ENCODE measurements at regions not wholly inside any gene's neighbourhood (a gene's known extent, or its start where the extent isn't known, plus 50 kb on each side); places are given as distances from the start of the nearest gene placed in this dataset.

DNA sequence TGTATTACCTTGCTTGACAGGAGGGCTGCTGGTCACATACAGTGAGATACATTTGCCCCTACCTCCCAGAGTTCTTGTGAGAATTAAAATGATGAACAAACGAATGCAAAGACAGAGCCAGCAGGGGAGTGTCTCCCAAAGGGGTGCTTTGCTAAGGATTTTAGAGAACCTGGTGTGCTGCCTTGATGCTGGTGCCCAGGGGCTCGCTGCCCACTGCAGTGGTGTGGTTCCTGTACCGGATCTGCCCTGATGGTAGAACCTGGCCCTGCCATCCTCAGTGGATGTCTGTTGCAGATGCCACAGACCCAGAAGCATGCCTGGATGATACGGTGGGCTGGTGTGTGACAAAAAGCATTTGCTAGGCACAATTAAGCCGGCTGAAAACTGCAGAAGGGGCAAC is 414.8 kb upstream of the HS6ST1 start:
- no peak overlapping the region for H3K27ac ChIP-seq (ENCODE audit: low read length)
- no peaks in the 10 kb centered on the region for H3K79me2 ChIP-seq (ENCODE audit: low read length)
- H3K4me2 ChIP-seq (ENCODE audit: low read depth, low read length) = no peak overlapping the region
- H3K9ac ChIP-seq (ENCODE audit: low read length) = no peak overlapping the region
- no peaks in the 10 kb centered on the region for H3K27me3 ChIP-seq (replicated peaks; ENCODE audit: insufficient read depth, low read length)
- no peak overlapping the region for H2AFZ ChIP-seq (ENCODE audit: low read length)
- no peaks in the 10 kb centered on the region for H3K36me3 ChIP-seq (replicated peaks; ENCODE audit: insufficient read depth, low read length)
- no peaks in the 10 kb centered on the region for H3K9me2 ChIP-seq (replicated peaks; ENCODE audit: insufficient read depth, low read length)
- no peak overlapping the region for H3K4me3 ChIP-seq (ENCODE audit: low read length)
- no peaks in the 10 kb centered on the region for H3F3A ChIP-seq (ENCODE audit: insufficient read depth, low read length)
- DNase-seq = no peak
- H4K20me1 ChIP-seq (ENCODE audit: insufficient read depth, low read length) = no peaks in the 10 kb centered on the region
- no peaks in the 10 kb centered on the region for H3K9me3 ChIP-seq (replicated peaks; ENCODE audit: insufficient read depth, low read length)
- H3K4me1 ChIP-seq (ENCODE audit: low read length) = no peaks in the 10 kb centered on the region
- TF ChIP-seq EZH2phosphoT487 (IDR thresholded peaks at IDR 0.05; ENCODE audit: low read length) (no peak), EZH2 (optimal IDR thresholded peaks at IDR 0.05; ENCODE audit: low read depth, low read length) (no peak)
- TF ChIP-seq, protein P1, sequence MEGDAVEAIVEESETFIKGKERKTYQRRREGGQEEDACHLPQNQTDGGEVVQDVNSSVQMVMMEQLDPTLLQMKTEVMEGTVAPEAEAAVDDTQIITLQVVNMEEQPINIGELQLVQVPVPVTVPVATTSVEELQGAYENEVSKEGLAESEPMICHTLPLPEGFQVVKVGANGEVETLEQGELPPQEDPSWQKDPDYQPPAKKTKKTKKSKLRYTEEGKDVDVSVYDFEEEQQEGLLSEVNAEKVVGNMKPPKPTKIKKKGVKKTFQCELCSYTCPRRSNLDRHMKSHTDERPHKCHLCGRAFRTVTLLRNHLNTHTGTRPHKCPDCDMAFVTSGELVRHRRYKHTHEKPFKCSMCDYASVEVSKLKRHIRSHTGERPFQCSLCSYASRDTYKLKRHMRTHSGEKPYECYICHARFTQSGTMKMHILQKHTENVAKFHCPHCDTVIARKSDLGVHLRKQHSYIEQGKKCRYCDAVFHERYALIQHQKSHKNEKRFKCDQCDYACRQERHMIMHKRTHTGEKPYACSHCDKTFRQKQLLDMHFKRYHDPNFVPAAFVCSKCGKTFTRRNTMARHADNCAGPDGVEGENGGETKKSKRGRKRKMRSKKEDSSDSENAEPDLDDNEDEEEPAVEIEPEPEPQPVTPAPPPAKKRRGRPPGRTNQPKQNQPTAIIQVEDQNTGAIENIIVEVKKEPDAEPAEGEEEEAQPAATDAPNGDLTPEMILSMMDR (IDR thresholded peaks at IDR 0.05; ENCODE audit: low read length) = no peak

DNA sequence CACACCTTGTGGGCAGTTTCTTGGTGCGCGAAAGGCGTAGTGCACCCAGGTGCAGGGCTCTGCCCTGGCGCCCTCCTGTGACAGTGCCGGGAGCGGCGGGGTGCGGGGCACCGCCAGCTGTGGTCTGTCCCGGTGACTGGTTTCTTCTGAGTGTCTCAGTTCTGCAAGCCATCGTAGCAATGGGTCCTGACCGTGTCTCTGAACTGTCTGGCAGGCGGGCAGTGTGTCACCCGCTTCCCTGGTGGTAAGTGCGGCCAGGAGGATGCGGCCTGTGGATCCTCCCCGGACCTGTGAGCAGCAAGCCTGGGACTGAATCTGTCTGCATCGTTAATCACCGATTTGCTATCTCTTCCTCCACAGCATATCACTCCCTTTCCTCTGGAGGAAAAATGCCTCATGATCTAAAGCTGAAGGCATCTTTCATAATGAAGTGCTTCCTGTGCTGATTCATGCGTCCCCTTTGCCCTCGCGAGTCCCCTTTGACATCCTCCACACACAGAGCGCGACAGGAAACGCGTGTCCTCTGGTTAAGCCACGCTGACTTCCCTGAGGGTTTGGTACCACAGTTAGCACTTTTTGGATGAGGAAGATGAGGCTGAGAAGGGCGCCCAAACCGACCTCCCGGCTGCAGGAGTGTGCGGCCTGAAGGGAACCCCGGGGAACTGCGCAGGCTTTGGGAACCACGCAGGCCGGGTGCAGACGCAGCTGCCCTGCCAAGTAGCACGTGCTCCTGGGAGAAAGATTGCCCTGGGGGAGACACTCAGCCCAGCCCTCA is 416.0 kb upstream of the HS6ST1 start:
- Histone ChIP-seq H3K9ac (ENCODE audit: low read length) (no peak overlapping the region), H3K9me2 (replicated peaks; ENCODE audit: insufficient read depth, low read length) (no peaks in the 10 kb centered on the region), H3K27me3 (replicated peaks; ENCODE audit: insufficient read depth, low read length) (no peaks in the 10 kb centered on the region), H2AFZ (ENCODE audit: low read length) (no peak overlapping the region), H3K4me3 (ENCODE audit: low read length) (no peak overlapping the region), H3K4me2 (ENCODE audit: low read depth, low read length) (no peak overlapping the region), H3K9me3 (replicated peaks; ENCODE audit: insufficient read depth, low read length) (no peaks in the 10 kb centered on the region), H3K27ac (ENCODE audit: low read length) (no peak overlapping the region), H3K36me3 (replicated peaks; ENCODE audit: insufficient read depth, low read length) (no peaks in the 10 kb centered on the region), H3K4me1 (ENCODE audit: low read length) (no peaks in the 10 kb centered on the region), H3K79me2 (ENCODE audit: low read length) (no peaks in the 10 kb centered on the region), H4K20me1 (ENCODE audit: insufficient read depth, low read length) (no peaks in the 10 kb centered on the region), H3F3A (ENCODE audit: insufficient read depth, low read length) (no peaks in the 10 kb centered on the region)
- no peak for DNase-seq
- TF ChIP-seq EZH2phosphoT487 (IDR thresholded peaks at IDR 0.05; ENCODE audit: low read length) (no peak), EZH2 (optimal IDR thresholded peaks at IDR 0.05; ENCODE audit: low read depth, low read length) (no peak)
- TF ChIP-seq, protein P1 (IDR thresholded peaks at IDR 0.05; ENCODE audit: low read length) = no peak

DNA sequence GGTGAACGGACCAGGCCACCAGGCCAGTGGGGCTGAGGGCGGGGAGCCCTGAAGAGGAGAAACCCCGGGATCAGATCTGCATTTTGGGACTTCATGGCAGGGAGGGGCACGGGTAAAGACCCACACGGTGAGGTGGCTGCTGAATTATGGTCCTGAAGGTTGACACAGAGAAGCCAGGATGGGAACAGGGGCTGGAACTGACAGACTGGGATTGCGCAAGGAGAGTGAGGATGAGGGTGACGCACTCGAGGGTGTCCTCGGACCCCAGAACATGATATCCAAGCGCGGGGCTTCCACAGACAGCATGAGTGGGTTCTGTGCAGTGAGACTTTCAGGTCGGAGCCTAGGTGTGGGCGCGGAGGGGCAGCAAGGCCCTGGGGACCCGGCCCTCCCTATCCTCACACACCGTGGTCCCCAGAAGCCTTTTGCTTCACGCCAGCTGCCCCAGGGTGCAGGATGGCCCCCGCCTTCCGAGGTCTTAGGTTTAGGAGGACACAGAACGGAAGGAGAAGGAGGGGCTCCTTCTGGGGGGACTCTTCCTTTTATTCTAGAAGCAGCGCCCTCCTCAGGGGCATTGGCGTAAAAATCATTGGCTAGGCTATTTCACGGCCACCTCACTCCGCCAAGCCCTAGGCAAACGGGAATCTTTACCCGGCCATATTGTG is 416.8 kb upstream of the HS6ST1 start:
- no peaks in the 10 kb centered on the region for H3F3A ChIP-seq (ENCODE audit: insufficient read depth, low read length)
- no peaks in the 10 kb centered on the region for H3K9me2 ChIP-seq (replicated peaks; ENCODE audit: insufficient read depth, low read length)
- no peaks in the 10 kb centered on the region for H3K79me2 ChIP-seq (ENCODE audit: low read length)
- H3K27ac ChIP-seq (ENCODE audit: low read length) = no peak overlapping the region
- DNase-seq = no peak
- TF ChIP-seq EZH2phosphoT487 (IDR thresholded peaks at IDR 0.05; ENCODE audit: low read length) = no peak
- no peak overlapping the region for H3K9ac ChIP-seq (ENCODE audit: low read length)
- H4K20me1 ChIP-seq (ENCODE audit: insufficient read depth, low read length) = no peaks in the 10 kb centered on the region
- no peak overlapping the region for H2AFZ ChIP-seq (ENCODE audit: low read length)
- H3K27me3 ChIP-seq (replicated peaks; ENCODE audit: insufficient read depth, low read length) = no peaks in the 10 kb centered on the region
- no peaks in the 10 kb centered on the region for H3K9me3 ChIP-seq (replicated peaks; ENCODE audit: insufficient read depth, low read length)
- no peak overlapping the region for H3K4me2 ChIP-seq (ENCODE audit: low read depth, low read length)
- H3K4me3 ChIP-seq (ENCODE audit: low read length) = no peak overlapping the region
- no peaks in the 10 kb centered on the region for H3K36me3 ChIP-seq (replicated peaks; ENCODE audit: insufficient read depth, low read length)
- no peaks in the 10 kb centered on the region for H3K4me1 ChIP-seq (ENCODE audit: low read length)
